Karpas-422 (cell line): ENCODE measurements at regions not wholly inside any gene's neighbourhood (a gene's known extent, or its start where the extent isn't known, plus 50 kb on each side); places are given as distances from the start of the nearest gene placed in this dataset.

ENCODE experiments used
- DNase-seq: peaks from one replicate; pipeline ENCODE4 v3.0.0-alpha.2; 2015
- H2AFZ ChIP-seq: fragments of 200-600 bp; sonication (generic); 2 replicates; pipeline ENCODE4 v1.6.1; 2014; ENCODE audit warnings: antibody characterized with exemption, low read length, mixed read lengths
- H3K27ac ChIP-seq: fragments of 200-600 bp; sonication (generic); 2 replicates; pipeline ENCODE4 v1.5.1; 2014; ENCODE audit warnings: mild to moderate bottlenecking, low read length, moderate library complexity
- H3K27me3 ChIP-seq: fragments of 200-600 bp; sonication (generic); 2 replicates; pipeline ENCODE4 v1.6.1; 2014; ENCODE audit warnings: low read length, mixed read lengths
- H3K36me3 ChIP-seq: fragments of 200-600 bp; sonication (generic); 2 replicates; pipeline ENCODE4 v1.6.1; 2014; ENCODE audit warnings: low read length, mixed read lengths; ENCODE audit not compliant: insufficient read depth
- H3K4me1 ChIP-seq: fragments of 200-600 bp; sonication (generic); 2 replicates; pipeline ENCODE4 v1.6.1; 2014; ENCODE audit warnings: mild to moderate bottlenecking, low read length, mixed read lengths
- H3K4me2 ChIP-seq: fragments of 200-600 bp; sonication (generic); 2 replicates; pipeline ENCODE4 v1.6.1; 2014; ENCODE audit warnings: low read length, low read depth, mild to moderate bottlenecking; ENCODE audit not compliant: poor library complexity, severe bottlenecking
- H3K4me3 ChIP-seq: fragments of 200-600 bp; sonication (generic); 2 replicates; pipeline ENCODE4 v1.5.1; 2014; ENCODE audit warnings: mild to moderate bottlenecking, antibody characterized with exemption, low read length, mixed read lengths
- H3K79me2 ChIP-seq: fragments of 200-600 bp; sonication (generic); 2 replicates; pipeline ENCODE4 v1.6.1; 2014; ENCODE audit warnings: mild to moderate bottlenecking, low read length, mixed read lengths
- H3K9ac ChIP-seq: fragments of 200-600 bp; sonication (generic); 2 replicates; pipeline ENCODE4 v1.6.0; 2014; ENCODE audit warnings: low read length
- H3K9me2 ChIP-seq: fragments of 200-600 bp; sonication (generic), shearing (Covaris generic); replicated peaks from 2 replicates; pipeline ENCODE4 v1.6.0; 2014; ENCODE audit warnings: mild to moderate bottlenecking, low read length, moderate library complexity; ENCODE audit not compliant: insufficient read depth
- H3K9me3 ChIP-seq: fragments of 300-700, 200-600 bp; sonication (generic); 2 replicates; pipeline ENCODE4 v1.6.1; 2014; ENCODE audit warnings: low read length, mixed read lengths
- H4K20me1 ChIP-seq: fragments of 200-600 bp; sonication (generic); 2 replicates; pipeline ENCODE4 v1.6.1; 2014; ENCODE audit warnings: mild to moderate bottlenecking, antibody characterized with exemption, low read length, low read depth; ENCODE audit not compliant: insufficient read depth

DNA sequence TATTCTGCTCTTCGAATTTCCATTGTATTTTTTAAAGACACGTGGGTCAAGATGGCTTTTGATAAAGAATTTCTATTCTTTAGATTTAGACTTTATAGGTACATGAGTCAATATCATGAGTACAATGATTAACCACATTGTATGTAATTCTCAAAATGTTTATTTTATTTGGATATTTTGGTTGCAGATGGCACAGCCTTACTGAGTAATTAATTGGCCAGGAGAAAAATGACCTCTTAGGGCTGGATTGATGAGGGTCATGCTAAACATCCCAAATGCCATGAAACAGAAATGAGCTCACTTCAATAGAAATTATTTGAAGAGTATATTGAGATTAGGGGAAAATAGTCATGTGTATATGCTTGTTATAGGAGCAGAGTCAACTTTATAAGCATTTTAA, 131.2 kb upstream of the CCN2 start:
- Histone ChIP-seq H3K27ac (no peak overlapping the region), H3K4me1 (no peaks in the 10 kb centered on the region), H2AFZ (no peak overlapping the region), H3K9me3 (no peaks in the 10 kb centered on the region), H3K4me2 (no peak overlapping the region), H3K36me3 (no peaks in the 10 kb centered on the region), H3K9ac (no peak overlapping the region), H4K20me1 (no peaks in the 10 kb centered on the region), H3K79me2 (no peaks in the 10 kb centered on the region), H3K27me3 (no peaks in the 10 kb centered on the region), H3K9me2 (no peaks in the 10 kb centered on the region), H3K4me3 (no peak overlapping the region)
- no peak for DNase-seq

DNA sequence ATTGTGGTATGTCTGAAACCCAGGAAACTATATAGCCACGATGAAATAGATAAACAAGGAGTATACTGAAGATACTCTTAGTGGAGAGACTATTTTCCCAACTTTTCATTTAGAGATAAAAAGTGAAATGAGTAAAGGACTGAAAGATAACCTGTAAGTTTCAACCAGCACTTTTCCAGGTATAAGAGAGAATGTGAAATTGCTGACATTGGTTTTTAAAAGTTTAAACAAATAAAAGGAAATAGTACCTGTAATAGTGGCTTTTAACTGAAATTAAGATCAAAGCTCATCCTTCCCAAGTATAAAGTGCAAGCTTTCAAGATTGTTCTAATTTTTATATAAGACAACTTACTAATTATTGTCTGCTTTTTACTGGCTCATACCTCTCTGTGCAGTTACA, 130.2 kb upstream of the CCN2 start:
- H3K27me3 ChIP-seq: no peaks in the 10 kb centered on the region
- no peaks in the 10 kb centered on the region for H3K79me2 ChIP-seq
- no peaks in the 10 kb centered on the region for H3K36me3 ChIP-seq
- no peak overlapping the region for H2AFZ ChIP-seq
- H4K20me1 ChIP-seq: no peaks in the 10 kb centered on the region
- no peak overlapping the region for H3K27ac ChIP-seq
- H3K9ac ChIP-seq: no peak overlapping the region
- H3K4me2 ChIP-seq: no peak overlapping the region
- H3K4me1 ChIP-seq: no peaks in the 10 kb centered on the region
- no peak for DNase-seq
- no peak overlapping the region for H3K4me3 ChIP-seq
- H3K9me3 ChIP-seq: no peaks in the 10 kb centered on the region
- no peaks in the 10 kb centered on the region for H3K9me2 ChIP-seq

DNA sequence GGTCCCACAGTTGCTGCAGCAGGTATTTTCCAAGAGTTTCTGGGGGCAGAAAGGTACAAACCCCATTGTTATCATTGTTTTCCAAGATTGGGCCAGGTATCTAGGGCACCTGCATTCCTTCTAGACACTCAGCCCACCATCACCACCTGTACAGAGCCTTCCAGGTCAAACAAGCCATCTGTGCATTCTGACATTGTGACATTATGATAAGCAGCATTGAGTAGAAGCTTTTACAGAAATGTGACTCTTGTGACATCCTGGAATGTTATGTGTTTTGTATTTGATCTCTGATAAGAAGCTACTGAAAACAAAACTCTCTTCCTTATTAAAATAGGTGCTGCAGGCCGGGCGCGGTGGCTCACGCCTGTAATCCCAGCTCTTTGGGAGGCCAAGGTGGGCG, 128.1 kb upstream of the CCN2 start:
- no peaks in the 10 kb centered on the region for H3K9me3 ChIP-seq
- no peaks in the 10 kb centered on the region for H3K27me3 ChIP-seq
- no peak overlapping the region for H3K4me3 ChIP-seq
- H3K9ac ChIP-seq: no peak overlapping the region
- DNase-seq: no peak
- no peaks in the 10 kb centered on the region for H3K36me3 ChIP-seq
- H3K9me2 ChIP-seq: no peaks in the 10 kb centered on the region
- H2AFZ ChIP-seq: no peak overlapping the region
- H4K20me1 ChIP-seq: no peaks in the 10 kb centered on the region
- no peaks in the 10 kb centered on the region for H3K4me1 ChIP-seq
- H3K79me2 ChIP-seq: no peaks in the 10 kb centered on the region
- no peak overlapping the region for H3K4me2 ChIP-seq
- no peak overlapping the region for H3K27ac ChIP-seq

DNA sequence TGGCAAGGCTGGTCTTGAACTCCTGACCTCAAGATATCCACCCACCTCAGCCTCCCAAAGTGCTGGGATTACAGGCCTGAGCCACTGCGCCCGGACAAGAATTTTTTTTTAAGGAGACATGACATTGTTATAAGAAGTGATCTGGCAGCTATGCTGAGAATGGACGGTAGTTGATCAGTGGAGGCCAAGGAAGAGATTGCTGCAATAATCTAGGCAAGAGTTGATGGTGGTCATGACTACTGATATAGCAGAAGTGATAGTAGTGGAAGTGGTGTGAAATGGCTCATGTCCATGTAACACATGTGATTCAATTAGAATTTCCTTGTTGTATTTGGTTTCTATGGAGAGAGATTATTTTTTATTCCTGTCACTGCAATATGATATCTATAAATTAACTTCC, 125.3 kb upstream of the CCN2 start:
- H3K4me2 ChIP-seq: no peak overlapping the region
- H3K9me3 ChIP-seq: no peaks in the 10 kb centered on the region

DNA sequence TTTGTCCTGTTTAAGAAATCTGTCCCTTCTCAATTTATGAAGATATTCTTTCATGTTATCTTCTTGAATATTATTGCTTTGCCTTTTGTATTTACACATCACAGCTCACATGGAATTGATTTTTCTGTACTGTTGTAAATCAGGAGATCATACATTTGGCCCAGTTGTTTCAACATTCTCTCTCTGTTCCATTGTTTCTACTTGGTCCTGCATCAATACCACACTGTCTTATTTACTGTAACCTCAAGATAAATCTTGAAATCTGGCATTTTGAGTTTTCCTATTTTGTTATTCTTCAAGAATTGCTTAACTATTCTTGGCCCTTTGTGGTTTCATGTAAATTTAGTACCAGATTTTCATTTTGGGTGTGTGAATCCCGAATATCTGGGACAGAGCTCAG, 121.7 kb upstream of the CCN2 start:
- H3K9me2 ChIP-seq: no peaks in the 10 kb centered on the region
- H2AFZ ChIP-seq: no peak overlapping the region
- H3K27ac ChIP-seq: no peak overlapping the region
- H3K9me3 ChIP-seq: no peaks in the 10 kb centered on the region
- no peak overlapping the region for H3K9ac ChIP-seq
- H3K36me3 ChIP-seq: no peaks in the 10 kb centered on the region
- H3K79me2 ChIP-seq: no peaks in the 10 kb centered on the region
- DNase-seq: no peak
- H3K4me2 ChIP-seq: no peak overlapping the region
- H3K4me3 ChIP-seq: no peak overlapping the region
- H3K27me3 ChIP-seq: no peaks in the 10 kb centered on the region
- no peaks in the 10 kb centered on the region for H4K20me1 ChIP-seq
- no peaks in the 10 kb centered on the region for H3K4me1 ChIP-seq

More for the DNA sequence above, 125.3 kb upstream of the CCN2 start:
- Histone ChIP-seq H3K9ac (no peak overlapping the region), H3K79me2 (no peaks in the 10 kb centered on the region), H2AFZ (no peak overlapping the region), H3K9me2 (no peaks in the 10 kb centered on the region), H3K36me3 (no peaks in the 10 kb centered on the region), H3K4me1 (no peaks in the 10 kb centered on the region), H4K20me1 (no peaks in the 10 kb centered on the region), H3K4me3 (no peak overlapping the region), H3K27ac (no peak overlapping the region), H3K27me3 (no peaks in the 10 kb centered on the region)
- no peak for DNase-seq

GRCh38 chr6:132072271-132072670, 121.1 kb upstream of the CCN2 start:
- no peak overlapping the region for H2AFZ ChIP-seq
- no peaks in the 10 kb centered on the region for H4K20me1 ChIP-seq
- DNase-seq: no peak
- no peaks in the 10 kb centered on the region for H3K79me2 ChIP-seq
- H3K9ac ChIP-seq: no peak overlapping the region
- H3K9me2 ChIP-seq: no peaks in the 10 kb centered on the region
- H3K4me1 ChIP-seq: no peaks in the 10 kb centered on the region
- H3K27me3 ChIP-seq: no peaks in the 10 kb centered on the region
- H3K36me3 ChIP-seq: no peaks in the 10 kb centered on the region
- H3K9me3 ChIP-seq: no peaks in the 10 kb centered on the region
- H3K4me2 ChIP-seq: no peak overlapping the region
- no peak overlapping the region for H3K4me3 ChIP-seq
- H3K27ac ChIP-seq: no peak overlapping the region

DNA sequence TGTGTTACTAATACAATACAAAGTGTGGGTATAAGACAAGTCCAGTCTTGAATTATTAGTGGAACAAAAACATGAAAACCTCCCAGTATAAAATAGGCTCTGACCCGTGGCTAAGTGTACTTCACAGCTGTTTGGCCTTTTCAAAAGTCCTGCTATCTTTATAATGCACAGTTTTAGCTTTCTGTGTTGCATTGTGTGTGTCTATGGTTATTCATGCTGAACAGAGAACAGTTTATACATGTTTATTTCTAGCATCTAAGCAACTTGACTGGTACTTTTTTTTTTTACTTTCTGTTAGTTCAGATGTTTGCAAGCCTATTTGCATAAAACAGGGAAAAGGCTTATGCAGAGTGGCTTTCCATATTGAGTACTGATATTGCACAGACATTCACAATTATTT, 119.2 kb upstream of the CCN2 start:
- H2AFZ ChIP-seq: no peak overlapping the region
- no peak for DNase-seq
- no peak overlapping the region for H3K9ac ChIP-seq
- no peaks in the 10 kb centered on the region for H3K4me1 ChIP-seq
- H3K9me3 ChIP-seq: no peaks in the 10 kb centered on the region
- H3K9me2 ChIP-seq: no peaks in the 10 kb centered on the region
- H4K20me1 ChIP-seq: no peaks in the 10 kb centered on the region
- no peak overlapping the region for H3K4me3 ChIP-seq
- no peaks in the 10 kb centered on the region for H3K36me3 ChIP-seq
- H3K27me3 ChIP-seq: no peaks in the 10 kb centered on the region
- H3K79me2 ChIP-seq: no peaks in the 10 kb centered on the region
- H3K27ac ChIP-seq: no peak overlapping the region
- H3K4me2 ChIP-seq: no peak overlapping the region

- Histone ChIP-seq H3K27me3 (no peaks in the 10 kb centered on the region), H3K4me2 (no peak overlapping the region), H3K27ac (no peak overlapping the region), H3K4me1 (no peaks in the 10 kb centered on the region), H3K9ac (no peak overlapping the region), H3K9me3 (no peaks in the 10 kb centered on the region), H3K9me2 (no peaks in the 10 kb centered on the region), H4K20me1 (no peaks in the 10 kb centered on the region), H3K4me3 (no peak overlapping the region), H3K79me2 (no peaks in the 10 kb centered on the region), H2AFZ (no peak overlapping the region), H3K36me3 (no peaks in the 10 kb centered on the region)
- no peak for DNase-seq
Observed at GRCh38 chr6:132068766-132069165, 117.6 kb upstream of the CCN2 start.

- H3K9me3 ChIP-seq: no peaks in the 10 kb centered on the region
- H3K36me3 ChIP-seq: no peaks in the 10 kb centered on the region
- no peak overlapping the region for H2AFZ ChIP-seq
- H3K79me2 ChIP-seq: no peaks in the 10 kb centered on the region
- no peaks in the 10 kb centered on the region for H4K20me1 ChIP-seq
- DNase-seq: no peak
- no peaks in the 10 kb centered on the region for H3K9me2 ChIP-seq
- no peak overlapping the region for H3K4me3 ChIP-seq
- no peak overlapping the region for H3K9ac ChIP-seq
- no peak overlapping the region for H3K4me2 ChIP-seq
- no peaks in the 10 kb centered on the region for H3K27me3 ChIP-seq
- H3K4me1 ChIP-seq: no peaks in the 10 kb centered on the region
- H3K27ac ChIP-seq: no peak overlapping the region
Observed at GRCh38 chr6:132067286-132067685, 116.1 kb upstream of the CCN2 start.
